ENCODE measurements at regions not wholly inside any gene's neighbourhood (a gene's known extent, or its start where the extent isn't known, plus 50 kb on each side); places are given as distances from the start of the nearest gene placed in this dataset.
"Not testable (repeated sequence)": the region's sequence is repeated elsewhere in the genome, so short reads cannot be mapped to it uniquely, and the experiment has no call there.

- ATAC-seq (replicated peaks in 1 of 4) (no peak), DNase-seq (no peak)
- H3K27ac Mint-ChIP-seq, result no peak overlapping the region
- peaks cover 0 to 3% of the 10 kb centered on the region in 2 experiments for H3K27me3 ChIP-seq (replicated peaks in 1 of 2; ENCODE audit: control insufficient read depth in 2 of 2, extremely low read depth in 1 of 2, insufficient read depth in 2 of 2, low read length in 1 of 2)
- ChIA-PET CTCF (no interaction called here), POLR2A (no interaction called here)
- H3K4me3 ChIP-seq (ENCODE audit: control insufficient read depth in 1 of 2, extremely low read depth in 1 of 2, low read length in 1 of 2), result no peak overlapping the region
- H3K9me3 ChIP-seq, result no peaks in the 10 kb centered on the region
- peaks cover 9 to 18% of the 10 kb centered on the region in 2 donors for H3K27me3 Mint-ChIP-seq
- no peaks in the 10 kb centered on the region for H3K9me3 Mint-ChIP-seq
- no peak overlapping the region for H3K27ac ChIP-seq (ENCODE audit: low read length)
- no peaks in the 10 kb centered on the region for H3K4me1 ChIP-seq (ENCODE audit: control insufficient read depth in 1 of 2, extremely low read depth in 1 of 2, insufficient read depth in 2 of 2, low read length in 2 of 2)
- H3K4me3 Mint-ChIP-seq, result no peak overlapping the region
- H3K36me3 ChIP-seq (ENCODE audit: control insufficient read depth in 2 of 2, extremely low read depth in 1 of 2, insufficient read depth in 1 of 2, low read length in 1 of 2), result no peaks in the 10 kb centered on the region
- H3K36me3 Mint-ChIP-seq, result no peaks in the 10 kb centered on the region
- WGBS (ENCODE audit: insufficient coverage), result 72% methylated on average over 2 of the region's 5 CpGs
- no peaks in the 10 kb centered on the region for H3K4me1 Mint-ChIP-seq
Observed at GRCh38 chr7:25460433-25460832, 232.1 kb upstream of the NPVF start.

DNA sequence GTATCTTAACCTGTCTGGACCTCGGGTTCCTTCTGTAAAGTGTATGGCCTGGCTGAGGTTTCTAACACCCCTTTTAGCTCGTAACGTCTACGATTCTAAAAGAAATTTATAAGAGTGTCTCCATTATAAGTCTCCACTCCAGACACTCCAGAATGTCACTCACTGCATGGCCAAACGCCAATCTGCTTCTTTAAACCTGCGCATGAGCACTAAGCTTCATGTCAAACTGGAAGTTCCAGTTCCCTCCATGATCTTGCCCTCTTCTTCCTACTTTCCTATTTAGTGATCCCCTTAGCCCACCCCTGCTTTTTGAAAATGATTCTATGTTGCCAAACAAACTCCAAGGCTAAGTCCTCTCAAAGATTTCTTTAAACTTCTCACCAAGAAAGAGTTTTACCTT, 241.4 kb upstream of the NPVF start:
- Histone ChIP-seq H3K27me3 (replicated peaks in 1 of 2; ENCODE audit: control insufficient read depth in 2 of 2, extremely low read depth in 1 of 2, insufficient read depth in 2 of 2, low read length in 1 of 2) (no peaks in the 10 kb centered on the region), H3K27ac (ENCODE audit: low read length) (no peak overlapping the region), H3K4me3 (ENCODE audit: control insufficient read depth in 1 of 2, extremely low read depth in 1 of 2, low read length in 1 of 2) (no peak overlapping the region), H3K4me1 (ENCODE audit: control insufficient read depth in 1 of 2, extremely low read depth in 1 of 2, insufficient read depth in 2 of 2, low read length in 2 of 2) (no peaks in the 10 kb centered on the region), H3K9me3 (no peaks in the 10 kb centered on the region), H3K36me3 (ENCODE audit: control insufficient read depth in 2 of 2, extremely low read depth in 1 of 2, insufficient read depth in 1 of 2, low read length in 1 of 2) (no peaks in the 10 kb centered on the region)
- DNase-seq, result no peak
- H3K27me3 Mint-ChIP-seq, result peaks cover 3 to 21% of the 10 kb centered on the region in 2 donors
- WGBS (ENCODE audit: insufficient coverage), result 96% methylated on average over 5 of the region's 6 CpGs
- H3K36me3 Mint-ChIP-seq, result no peaks in the 10 kb centered on the region
- POLR2A ChIA-PET, result interaction anchor here in 1 of 2 donors (0.5 kb wide), 1 partner anchor 309 kb away, joined by 3 read pairs; no protein-coding TSS in a partner anchor
- no peak for ATAC-seq (replicated peaks in 1 of 4)
- CTCF ChIA-PET, result no interaction called here
- H3K27ac Mint-ChIP-seq, result no peak overlapping the region
- H3K4me1 Mint-ChIP-seq, result no peaks in the 10 kb centered on the region
- no peak overlapping the region for H3K4me3 Mint-ChIP-seq
- H3K9me3 Mint-ChIP-seq, result no peaks in the 10 kb centered on the region

- H3K36me3 ChIP-seq (ENCODE audit: control insufficient read depth in 2 of 2, extremely low read depth in 1 of 2, insufficient read depth in 1 of 2, low read length in 1 of 2), result no peaks in the 10 kb centered on the region
- Mint-ChIP-seq H3K9me3 (no peaks in the 10 kb centered on the region), H3K4me3 (no peak overlapping the region), H3K27ac (no peak overlapping the region), H3K4me1 (no peaks in the 10 kb centered on the region), H3K27me3 (peaks cover 11 to 25% of the 10 kb centered on the region in 2 donors), H3K36me3 (no peaks in the 10 kb centered on the region)
- WGBS (ENCODE audit: insufficient coverage), result 81% methylated on average over 5 of the region's 9 CpGs
- no peak overlapping the region for H3K4me3 ChIP-seq (ENCODE audit: control insufficient read depth in 1 of 2, extremely low read depth in 1 of 2, low read length in 1 of 2)
- ATAC-seq (replicated peaks in 1 of 4) (no peak), DNase-seq (no peak)
- ChIA-PET CTCF (no interaction called here), POLR2A (no interaction called here)
- no peaks in the 10 kb centered on the region for H3K4me1 ChIP-seq (ENCODE audit: control insufficient read depth in 1 of 2, extremely low read depth in 1 of 2, insufficient read depth in 2 of 2, low read length in 2 of 2)
- H3K9me3 ChIP-seq, result no peaks in the 10 kb centered on the region
- peaks cover 0 to 2% of the 10 kb centered on the region in 2 experiments for H3K27me3 ChIP-seq (replicated peaks in 1 of 2; ENCODE audit: control insufficient read depth in 2 of 2, extremely low read depth in 1 of 2, insufficient read depth in 2 of 2, low read length in 1 of 2)
- no peak overlapping the region for H3K27ac ChIP-seq (ENCODE audit: low read length)
Observed at GRCh38 chr7:25476863-25477499, 248.7 kb upstream of the NPVF start.

DNA sequence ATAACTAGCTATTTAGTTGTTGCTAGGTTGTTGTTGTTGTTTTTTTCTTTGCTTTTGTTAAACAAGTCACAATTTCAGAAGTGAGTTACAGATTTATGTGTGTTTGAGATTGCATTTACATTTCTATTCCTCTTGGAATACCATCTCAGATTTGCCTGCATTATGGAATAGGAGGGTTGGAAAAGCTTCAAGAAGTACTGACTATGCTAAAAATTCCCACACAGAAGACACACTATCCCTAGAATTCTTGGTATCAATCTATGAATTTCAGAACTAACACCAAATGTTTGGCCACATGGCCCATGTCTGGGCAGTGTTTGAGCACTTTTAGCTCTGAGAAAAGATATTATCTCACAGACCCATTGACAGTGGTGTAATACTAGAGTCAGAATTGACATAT, 249.9 kb upstream of the NPVF start:
- CTCF ChIA-PET, result not testable (repeated sequence)

GRCh38 chr7:25478925-25479324, 250.6 kb upstream of the NPVF start:
- Mint-ChIP-seq H3K4me3 (no peak overlapping the region), H3K36me3 (no peaks in the 10 kb centered on the region), H3K27ac (no peak overlapping the region), H3K9me3 (no peaks in the 10 kb centered on the region), H3K27me3 (peaks cover 8 to 10% of the 10 kb centered on the region in 2 donors), H3K4me1 (no peaks in the 10 kb centered on the region)
- Histone ChIP-seq H3K4me3 (ENCODE audit: control insufficient read depth in 1 of 2, extremely low read depth in 1 of 2, low read length in 1 of 2) (no peak overlapping the region), H3K27ac (ENCODE audit: low read length) (no peak overlapping the region), H3K4me1 (ENCODE audit: control insufficient read depth in 1 of 2, extremely low read depth in 1 of 2, insufficient read depth in 2 of 2, low read length in 2 of 2) (no peaks in the 10 kb centered on the region), H3K27me3 (replicated peaks in 1 of 2; ENCODE audit: control insufficient read depth in 2 of 2, extremely low read depth in 1 of 2, insufficient read depth in 2 of 2, low read length in 1 of 2) (peaks cover 0 to 2% of the 10 kb centered on the region in 2 experiments), H3K36me3 (ENCODE audit: control insufficient read depth in 2 of 2, extremely low read depth in 1 of 2, insufficient read depth in 1 of 2, low read length in 1 of 2) (no peaks in the 10 kb centered on the region), H3K9me3 (no peaks in the 10 kb centered on the region)
- no peak for DNase-seq
- 57% methylated on average over 1 of the region's 2 CpGs for WGBS (ENCODE audit: insufficient coverage)
- CTCF ChIA-PET, result no interaction called here
- POLR2A ChIA-PET, result no interaction called here
- no peak for ATAC-seq (replicated peaks in 1 of 4)

More for the DNA sequence above, 249.9 kb upstream of the NPVF start:
- H3K9me3 Mint-ChIP-seq; ATAC-seq (replicated peaks in 1 of 4); H3K36me3 Mint-ChIP-seq; H3K4me1 Mint-ChIP-seq; DNase-seq; H3K9me3 ChIP-seq; H3K27ac Mint-ChIP-seq; H3K4me3 Mint-ChIP-seq; H3K27ac ChIP-seq (ENCODE audit: low read length); H3K4me1 ChIP-seq (ENCODE audit: control insufficient read depth in 1 of 2, extremely low read depth in 1 of 2, insufficient read depth in 2 of 2, low read length in 2 of 2); H3K36me3 ChIP-seq (ENCODE audit: control insufficient read depth in 2 of 2, extremely low read depth in 1 of 2, insufficient read depth in 1 of 2, low read length in 1 of 2); POLR2A ChIA-PET; H3K27me3 ChIP-seq (replicated peaks in 1 of 2; ENCODE audit: control insufficient read depth in 2 of 2, extremely low read depth in 1 of 2, insufficient read depth in 2 of 2, low read length in 1 of 2); H3K4me3 ChIP-seq (ENCODE audit: control insufficient read depth in 1 of 2, extremely low read depth in 1 of 2, low read length in 1 of 2): not testable (repeated sequence)
- peaks cover 8 to 15% of the 10 kb centered on the region in 2 donors for H3K27me3 Mint-ChIP-seq

DNA sequence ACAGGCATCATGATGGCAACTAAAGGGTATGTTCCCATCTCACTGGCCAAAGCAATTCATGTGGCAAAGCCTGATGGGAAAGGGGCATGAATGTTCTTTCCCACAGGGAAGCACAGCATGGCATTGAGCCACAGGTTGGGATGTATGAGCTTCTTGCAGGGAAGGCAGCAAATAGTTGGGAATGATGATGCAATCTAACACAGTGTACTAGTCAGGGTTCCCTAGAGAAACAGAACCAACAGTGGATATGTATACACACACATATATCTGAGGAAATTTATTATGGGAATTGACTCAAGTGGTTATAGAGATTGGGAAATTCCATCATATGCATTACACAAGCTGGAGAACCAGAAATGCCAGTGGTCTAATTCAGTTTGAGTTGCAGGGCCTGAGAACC, 253.6 kb upstream of the NPVF start:
- DNase-seq (no peak), ATAC-seq (replicated peaks in 1 of 4) (no peak)
- H3K4me3 ChIP-seq (ENCODE audit: control insufficient read depth in 1 of 2, extremely low read depth in 1 of 2, low read length in 1 of 2), result no peak overlapping the region
- H3K4me1 ChIP-seq (ENCODE audit: control insufficient read depth in 1 of 2, extremely low read depth in 1 of 2, insufficient read depth in 2 of 2, low read length in 2 of 2), result no peaks in the 10 kb centered on the region
- H3K4me3 Mint-ChIP-seq, result no peak overlapping the region
- H3K27me3 ChIP-seq (replicated peaks in 1 of 2; ENCODE audit: control insufficient read depth in 2 of 2, extremely low read depth in 1 of 2, insufficient read depth in 2 of 2, low read length in 1 of 2), result no peaks in the 10 kb centered on the region
- no peak overlapping the region for H3K27ac ChIP-seq (ENCODE audit: low read length)
- no peaks in the 10 kb centered on the region for H3K9me3 Mint-ChIP-seq
- H3K36me3 ChIP-seq (ENCODE audit: control insufficient read depth in 2 of 2, extremely low read depth in 1 of 2, insufficient read depth in 1 of 2, low read length in 1 of 2), result no peaks in the 10 kb centered on the region
- POLR2A ChIA-PET, result no interaction called here
- no peak overlapping the region for H3K27ac Mint-ChIP-seq
- H3K27me3 Mint-ChIP-seq, result peaks cover 3 to 13% of the 10 kb centered on the region in 2 donors
- H3K4me1 Mint-ChIP-seq, result no peaks in the 10 kb centered on the region
- no peaks in the 10 kb centered on the region for H3K9me3 ChIP-seq
- H3K36me3 Mint-ChIP-seq, result no peaks in the 10 kb centered on the region
- CTCF ChIA-PET, result no interaction called here

- no peaks in the 10 kb centered on the region for H3K36me3 ChIP-seq (ENCODE audit: control insufficient read depth in 2 of 2, extremely low read depth in 1 of 2, insufficient read depth in 1 of 2, low read length in 1 of 2)
- no peak overlapping the region for H3K4me3 Mint-ChIP-seq
- H3K27ac ChIP-seq (ENCODE audit: low read length), result no peak overlapping the region
- H3K4me1 ChIP-seq (ENCODE audit: control insufficient read depth in 1 of 2, extremely low read depth in 1 of 2, insufficient read depth in 2 of 2, low read length in 2 of 2), result no peaks in the 10 kb centered on the region
- no peak for DNase-seq
- H3K27me3 Mint-ChIP-seq, result peaks cover 0 to 7% of the 10 kb centered on the region in 2 donors
- no peaks in the 10 kb centered on the region for H3K36me3 Mint-ChIP-seq
- no peaks in the 10 kb centered on the region for H3K9me3 ChIP-seq
- no peak overlapping the region for H3K4me3 ChIP-seq (ENCODE audit: control insufficient read depth in 1 of 2, extremely low read depth in 1 of 2, low read length in 1 of 2)
- no peaks in the 10 kb centered on the region for H3K9me3 Mint-ChIP-seq
- no peaks in the 10 kb centered on the region for H3K27me3 ChIP-seq (replicated peaks in 1 of 2; ENCODE audit: control insufficient read depth in 2 of 2, extremely low read depth in 1 of 2, insufficient read depth in 2 of 2, low read length in 1 of 2)
- ChIA-PET CTCF (no interaction called here), POLR2A (no interaction called here)
- no peak overlapping the region for H3K27ac Mint-ChIP-seq
- H3K4me1 Mint-ChIP-seq, result no peaks in the 10 kb centered on the region
- no peak for ATAC-seq (replicated peaks in 1 of 4)
Observed at GRCh38 chr7:25482631-25483030, 254.3 kb upstream of the NPVF start.
